Astrocyte (in vitro differentiated cells and primary cell): ENCODE measurements at regions not wholly inside any gene's neighbourhood (a gene's known extent, or its start where the extent isn't known, plus 50 kb on each side); places are given as distances from the start of the nearest gene placed in this dataset.
A peak's percentile ranks its signal among the peaks of the same experiment; 100 is the strongest.

Source experiments
- DNase-seq: peaks from one replicate; pipeline ENCODE4 v3.0.0-alpha.2; 2010; ENCODE audit warnings: low read depth
- FAIRE-seq: peaks from 2 replicates; lab custom pipeline; 2011; peaks lifted over from hg19 to GRCh38; lab: Jason Lieb, UNC
- H2AFZ ChIP-seq: 2 replicates; pipeline ENCODE4 v1.6.0; 2012; ENCODE audit warnings: low read depth, low read length, inconsistent platforms
- H3K27ac ChIP-seq: 2 replicates; pipeline ENCODE4 v1.5.1; 2011; ENCODE audit warnings: low read depth, low read length, inconsistent platforms
- H3K27me3 ChIP-seq: 2 replicates; pipeline ENCODE4 v1.6.0; 2011; ENCODE audit warnings: low read length, inconsistent platforms; ENCODE audit not compliant: insufficient read depth
- H3K36me3 ChIP-seq: 2 replicates; pipeline ENCODE4 v1.5.1; 2011; ENCODE audit warnings: low read length, inconsistent platforms; ENCODE audit not compliant: insufficient read depth
- H3K4me1 ChIP-seq: 2 replicates; pipeline ENCODE4 v1.5.1; 2011; ENCODE audit warnings: low read length, inconsistent platforms; ENCODE audit not compliant: insufficient read depth
- H3K4me2 ChIP-seq: 2 replicates; pipeline ENCODE4 v1.6.0; 2012; ENCODE audit warnings: low read length, inconsistent platforms
- H3K4me3 ChIP-seq: 2 replicates; pipeline ENCODE4 v1.5.1; 2011; ENCODE audit warnings: low read depth, mild to moderate bottlenecking, low read length, inconsistent platforms; ENCODE audit not compliant: insufficient read depth
- H3K79me2 ChIP-seq: 2 replicates; pipeline ENCODE4 v1.6.0; 2012; ENCODE audit warnings: mild to moderate bottlenecking, low read length, inconsistent platforms; ENCODE audit not compliant: insufficient read depth
- H3K9ac ChIP-seq: 2 replicates; pipeline ENCODE4 v1.6.0; 2012; ENCODE audit warnings: mild to moderate bottlenecking, low read length, inconsistent platforms
- H3K9me3 ChIP-seq: 2 replicates; pipeline ENCODE4 v1.5.1; 2012; ENCODE audit warnings: low read depth, mild to moderate bottlenecking, low read length, inconsistent platforms; ENCODE audit not compliant: insufficient read depth
- H4K20me1 ChIP-seq: 2 replicates; pipeline ENCODE4 v1.6.0; 2012; ENCODE audit warnings: low read length, inconsistent platforms; ENCODE audit not compliant: insufficient read depth
- H3K27ac Mint-ChIP-seq: one replicate; pipeline ENCODE4 v1.8.0; 2021; ENCODE audit warnings: mild to moderate bottlenecking, mixed read lengths; ENCODE audit not compliant: unreplicated experiment
- H3K27me3 Mint-ChIP-seq: one replicate; pipeline ENCODE4 v1.8.0; 2021; ENCODE audit warnings: low read depth, mixed read lengths; ENCODE audit not compliant: unreplicated experiment
- H3K36me3 Mint-ChIP-seq: one replicate; pipeline ENCODE4 v1.8.0; 2021; ENCODE audit warnings: low read depth, mixed read lengths; ENCODE audit not compliant: unreplicated experiment
- H3K4me1 Mint-ChIP-seq: one replicate; pipeline ENCODE4 v1.8.0; 2021; ENCODE audit warnings: low read depth, mixed read lengths; ENCODE audit not compliant: unreplicated experiment
- H3K4me3 Mint-ChIP-seq: one replicate; pipeline ENCODE4 v1.8.0; 2021; ENCODE audit warnings: mild to moderate bottlenecking, moderate library complexity, mixed read lengths; ENCODE audit not compliant: unreplicated experiment
- H3K9me3 Mint-ChIP-seq: one replicate; pipeline ENCODE4 v1.8.0; 2021; ENCODE audit warnings: mild to moderate bottlenecking, mixed read lengths; ENCODE audit not compliant: unreplicated experiment
- EZH2 ChIP-seq: IDR thresholded peaks from 2 replicates; pipeline ENCODE4 v1.6.1; 2012; ENCODE audit warnings: mild to moderate bottlenecking, low read length, inconsistent platforms; ENCODE audit not compliant: insufficient read depth
- TF ChIP-seq, protein P1 (sequence below): IDR thresholded peaks from 2 replicates; pipeline ENCODE4 v1.5.1; 2011; ENCODE audit warnings: low read depth, mild to moderate bottlenecking, inconsistent platforms, low read length, moderate library complexity; ENCODE audit not compliant: insufficient read depth

GRCh38 chr7:12881712-12882111 is 194.3 kb downstream of the ARL4A start:
- Mint-ChIP-seq H3K4me1 (peaks cover 20% of the 10 kb centered on the region), H3K4me3 (no peak overlapping the region), H3K27ac (no peak overlapping the region), H3K9me3 (no peaks in the 10 kb centered on the region), H3K27me3 (no peaks in the 10 kb centered on the region), H3K36me3 (no peaks in the 10 kb centered on the region)
- TF ChIP-seq, protein P1, sequence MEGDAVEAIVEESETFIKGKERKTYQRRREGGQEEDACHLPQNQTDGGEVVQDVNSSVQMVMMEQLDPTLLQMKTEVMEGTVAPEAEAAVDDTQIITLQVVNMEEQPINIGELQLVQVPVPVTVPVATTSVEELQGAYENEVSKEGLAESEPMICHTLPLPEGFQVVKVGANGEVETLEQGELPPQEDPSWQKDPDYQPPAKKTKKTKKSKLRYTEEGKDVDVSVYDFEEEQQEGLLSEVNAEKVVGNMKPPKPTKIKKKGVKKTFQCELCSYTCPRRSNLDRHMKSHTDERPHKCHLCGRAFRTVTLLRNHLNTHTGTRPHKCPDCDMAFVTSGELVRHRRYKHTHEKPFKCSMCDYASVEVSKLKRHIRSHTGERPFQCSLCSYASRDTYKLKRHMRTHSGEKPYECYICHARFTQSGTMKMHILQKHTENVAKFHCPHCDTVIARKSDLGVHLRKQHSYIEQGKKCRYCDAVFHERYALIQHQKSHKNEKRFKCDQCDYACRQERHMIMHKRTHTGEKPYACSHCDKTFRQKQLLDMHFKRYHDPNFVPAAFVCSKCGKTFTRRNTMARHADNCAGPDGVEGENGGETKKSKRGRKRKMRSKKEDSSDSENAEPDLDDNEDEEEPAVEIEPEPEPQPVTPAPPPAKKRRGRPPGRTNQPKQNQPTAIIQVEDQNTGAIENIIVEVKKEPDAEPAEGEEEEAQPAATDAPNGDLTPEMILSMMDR = no peak
- TF ChIP-seq EZH2 = no peak
- no peak overlapping the region for H3K4me2 ChIP-seq
- H4K20me1 ChIP-seq = no peaks in the 10 kb centered on the region
- no peaks in the 10 kb centered on the region for H3K36me3 ChIP-seq
- H3K4me3 ChIP-seq = no peak overlapping the region
- H3K9me3 ChIP-seq = no peaks in the 10 kb centered on the region
- H3K4me1 ChIP-seq = peaks cover 8% of the 10 kb centered on the region
- H3K79me2 ChIP-seq = no peaks in the 10 kb centered on the region
- no peaks in the 10 kb centered on the region for H3K27me3 ChIP-seq
- H3K27ac ChIP-seq = no peak overlapping the region
- H2AFZ ChIP-seq = no peak overlapping the region
- H3K9ac ChIP-seq = no peak overlapping the region
- FAIRE-seq = no peak
- DNase-seq = no peak

DNA sequence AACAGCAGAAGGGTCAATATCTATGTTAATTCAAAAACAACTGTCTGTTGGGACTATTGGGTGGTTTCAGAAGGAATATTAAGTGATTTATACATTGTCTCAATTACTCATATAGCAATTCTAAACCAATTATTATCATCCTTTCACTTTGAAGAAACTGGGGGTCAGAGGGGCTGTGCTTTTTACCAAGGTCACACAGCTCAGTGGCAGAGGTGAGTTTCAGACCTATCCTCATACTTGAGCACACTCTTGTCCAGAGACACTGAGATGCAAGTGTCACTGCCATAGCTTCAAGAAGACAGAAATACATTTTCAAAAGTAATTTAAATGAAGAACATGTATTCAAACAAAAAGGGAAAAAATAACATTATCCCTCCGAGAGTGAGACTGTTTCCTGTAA is 195.3 kb downstream of the ARL4A start:
- Histone ChIP-seq H3K27ac (no peak overlapping the region), H3K9ac (no peak overlapping the region), H3K9me3 (no peaks in the 10 kb centered on the region), H3K4me3 (no peak overlapping the region), H3K4me1 (peaks cover 8% of the 10 kb centered on the region), H3K27me3 (no peaks in the 10 kb centered on the region), H3K79me2 (no peaks in the 10 kb centered on the region), H4K20me1 (no peaks in the 10 kb centered on the region), H2AFZ (no peak overlapping the region), H3K4me2 (no peak overlapping the region), H3K36me3 (no peaks in the 10 kb centered on the region)
- Mint-ChIP-seq H3K36me3 (no peaks in the 10 kb centered on the region), H3K27ac (no peak overlapping the region), H3K9me3 (no peaks in the 10 kb centered on the region), H3K4me1 (peaks cover 20% of the 10 kb centered on the region), H3K4me3 (no peak overlapping the region), H3K27me3 (no peaks in the 10 kb centered on the region)
- DNase-seq (no peak), FAIRE-seq (no peak)
- TF ChIP-seq, protein P1 = no peak
- TF ChIP-seq EZH2 = no peak

GRCh38 chr7:12884033-12884432 is 196.6 kb downstream of the ARL4A start:
- H3K4me1 ChIP-seq = peaks cover 8% of the 10 kb centered on the region
- H3K36me3 ChIP-seq = no peaks in the 10 kb centered on the region
- DNase-seq (peak; percentile 52), FAIRE-seq (no peak)
- H2AFZ ChIP-seq = no peak overlapping the region
- H3K27me3 ChIP-seq = no peaks in the 10 kb centered on the region
- H3K4me3 ChIP-seq = no peak overlapping the region
- H3K27ac Mint-ChIP-seq = peak overlapping the region; percentile 31
- peak overlapping the region; percentile 6 for H3K4me2 ChIP-seq
- no peaks in the 10 kb centered on the region for H3K79me2 ChIP-seq
- H4K20me1 ChIP-seq = no peaks in the 10 kb centered on the region
- TF ChIP-seq, protein P1 = no peak
- TF ChIP-seq EZH2 = no peak
- H3K27me3 Mint-ChIP-seq = no peaks in the 10 kb centered on the region
- no peak overlapping the region for H3K4me3 Mint-ChIP-seq
- no peaks in the 10 kb centered on the region for H3K36me3 Mint-ChIP-seq
- no peaks in the 10 kb centered on the region for H3K9me3 Mint-ChIP-seq
- no peak overlapping the region for H3K9ac ChIP-seq
- peaks cover 26% of the 10 kb centered on the region for H3K4me1 Mint-ChIP-seq
- no peaks in the 10 kb centered on the region for H3K9me3 ChIP-seq
- no peak overlapping the region for H3K27ac ChIP-seq
